ENCODE measurements at regions not wholly inside any gene's neighbourhood (a gene's known extent, or its start where the extent isn't known, plus 50 kb on each side); places are given as distances from the start of the nearest gene placed in this dataset.

DNA sequence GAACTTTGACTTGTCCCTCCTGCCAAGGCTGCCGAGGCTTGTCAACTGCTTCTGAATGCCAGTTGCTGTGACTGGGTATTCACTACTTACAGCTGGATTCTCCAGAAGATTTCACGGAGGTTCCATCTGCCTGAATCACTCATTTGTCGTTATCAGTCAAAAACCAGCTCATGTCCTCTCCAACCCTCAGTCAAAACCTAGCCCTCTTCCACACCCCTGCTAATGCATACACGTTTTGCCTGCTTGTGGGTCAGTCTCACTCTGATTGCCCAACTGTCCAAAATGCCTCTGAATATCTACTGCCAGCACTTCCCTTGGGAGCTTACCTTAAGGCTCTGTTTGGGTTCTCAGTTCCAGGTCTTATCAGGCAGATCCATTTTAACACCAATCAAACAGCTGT, 238.6 kb upstream of the TMEM161B start:
- H3K4me2 ChIP-seq (ENCODE audit: insufficient read depth in 1 of 2, low read depth in 2 of 2, low read length in 2 of 2) = no peak overlapping the region
- no peak overlapping the region for H2BK20ac ChIP-seq (ENCODE audit: low read length)
- 93% methylated on average over 4 of the region's 4 CpGs; no CpG with 5 or more reads in 1 of the 2 experiments for WGBS, 2 experiments (ENCODE audit: extremely low coverage in 1 of 2, insufficient coverage in 1 of 2, insufficient read length in 1 of 2, insufficient replicate concordance in 2 of 2, low coverage in 1 of 2, low lambda C conversion rate in 2 of 2, missing lambda C conversion rate in 1 of 2)
- no peak overlapping the region for H2AK5ac ChIP-seq (ENCODE audit: low read depth, low read length)
- H3K23me2 ChIP-seq (ENCODE audit: low read depth, low read length) = no peaks in the 10 kb centered on the region
- no peak overlapping the region for H3K4ac ChIP-seq (replicated peaks; ENCODE audit: insufficient read length, low read depth, low read length)
- no peak overlapping the region for H3K27ac ChIP-seq (ENCODE audit: low read depth, low read length)
- H3K18ac ChIP-seq (ENCODE audit: extremely low read depth, low read length) = no peak overlapping the region
- no peaks in the 10 kb centered on the region for H3K79me1 ChIP-seq (ENCODE audit: low read depth, low read length)
- no peaks in the 10 kb centered on the region for H3K36me3 ChIP-seq (ENCODE audit: control insufficient read depth in 2 of 4, insufficient read depth in 4 of 4, low read length in 3 of 4)
- H3K23ac ChIP-seq (ENCODE audit: insufficient read length) = no peak overlapping the region
- FAIRE-seq = no peak
- H2BK15ac ChIP-seq (ENCODE audit: low read length) = no peak overlapping the region
- H3K56ac ChIP-seq (replicated peaks; ENCODE audit: insufficient read length, low read depth, low read length) = no peak overlapping the region
- no peaks in the 10 kb centered on the region for H3K9me3 ChIP-seq (ENCODE audit: insufficient read depth in 2 of 2, low read depth in 1 of 2, low read length in 1 of 2)
- no peak overlapping the region for H2BK120ac ChIP-seq (replicated peaks; ENCODE audit: low read depth, low read length)
- no peak for DNase-seq (ENCODE audit: low read depth in 1 of 2, low spot score in 2 of 2)
- H3K4me3 ChIP-seq (ENCODE audit: extremely low read depth in 1 of 4, insufficient read depth in 2 of 4, low read depth in 3 of 4, low read length in 4 of 4) = no peak overlapping the region
- no peak overlapping the region for H4K91ac ChIP-seq (replicated peaks; ENCODE audit: insufficient read length, low read length)
- H2AFZ ChIP-seq (ENCODE audit: low read length) = no peak overlapping the region
- H3K4me1 ChIP-seq (replicated peaks in 1 of 4; ENCODE audit: control insufficient read depth in 3 of 4, insufficient read depth in 4 of 4, low read length in 3 of 4) = no peaks in the 10 kb centered on the region
- H2BK12ac ChIP-seq (ENCODE audit: low read depth, low read length) = no peak overlapping the region
- ChIA-PET POLR2A (ENCODE audit: partially characterized antibody) (no interaction called here), CTCF (ENCODE audit: partially characterized antibody) (interaction anchor here (1.4 to 1.9 kb wide), 3 partner anchors 9 to 95 kb away, joined by 3 to 5 read pairs (median 3); no protein-coding TSS in a partner anchor)
- no peaks in the 10 kb centered on the region for H3K27me3 ChIP-seq (replicated peaks in 1 of 4; ENCODE audit: control insufficient read depth in 3 of 4, extremely low read depth in 1 of 4, insufficient read depth in 3 of 4, low read length in 3 of 4)
- no peaks in the 10 kb centered on the region for H3K79me2 ChIP-seq (ENCODE audit: control insufficient read depth in 1 of 2, insufficient read depth in 2 of 2, low read length in 2 of 2)
- no peak overlapping the region for H4K8ac ChIP-seq (ENCODE audit: extremely low read depth, insufficient read depth, low read length)
- H4K5ac ChIP-seq (ENCODE audit: insufficient read length, low read depth, low read length) = no peak overlapping the region
- H3K9ac ChIP-seq (replicated peaks in 1 of 4; ENCODE audit: extremely low read depth in 1 of 4, low read depth in 3 of 4, low read length in 3 of 4) = no peak overlapping the region
- H4K20me1 ChIP-seq (replicated peaks in 1 of 2; ENCODE audit: control insufficient read depth in 1 of 2, insufficient read depth in 2 of 2, low read length in 2 of 2) = no peaks in the 10 kb centered on the region
- no peak overlapping the region for H2BK5ac ChIP-seq (ENCODE audit: low read depth, low read length)
- H3K14ac ChIP-seq (ENCODE audit: insufficient read length) = no peak overlapping the region
- TF ChIP-seq HDAC2 (IDR thresholded peaks at IDR 0.05; ENCODE audit: borderline replicate concordance in 1 of 2, low read depth in 2 of 2, low read length in 2 of 2) (no peak), GABPA (IDR thresholded peaks at IDR 0.05; ENCODE audit: borderline replicate concordance, insufficient read depth, low read length) (no peak), RXRA (IDR thresholded peaks at IDR 0.05; ENCODE audit: insufficient read depth, low read depth, low read length) (no peak), ASH2L (IDR thresholded peaks at IDR 0.05; ENCODE audit: low read length) (no peak), RFX5 (IDR thresholded peaks at IDR 0.05; ENCODE audit: borderline replicate concordance, low read depth, low read length) (no peak), EP300 (IDR thresholded peaks at IDR 0.05; ENCODE audit: borderline replicate concordance in 1 of 2, low read depth in 2 of 2, low read length in 2 of 2) (no peak), NRF1 (IDR thresholded peaks at IDR 0.05; ENCODE audit: low read depth, low read length) (no peak), BCL11A (IDR thresholded peaks at IDR 0.05; ENCODE audit: low read depth in 2 of 2, low read length in 2 of 2) (no peak), RBBP5 (IDR thresholded peaks at IDR 0.05; ENCODE audit: borderline replicate concordance, low read depth, low read length) (no peak)
- TF ChIP-seq, protein P1, sequence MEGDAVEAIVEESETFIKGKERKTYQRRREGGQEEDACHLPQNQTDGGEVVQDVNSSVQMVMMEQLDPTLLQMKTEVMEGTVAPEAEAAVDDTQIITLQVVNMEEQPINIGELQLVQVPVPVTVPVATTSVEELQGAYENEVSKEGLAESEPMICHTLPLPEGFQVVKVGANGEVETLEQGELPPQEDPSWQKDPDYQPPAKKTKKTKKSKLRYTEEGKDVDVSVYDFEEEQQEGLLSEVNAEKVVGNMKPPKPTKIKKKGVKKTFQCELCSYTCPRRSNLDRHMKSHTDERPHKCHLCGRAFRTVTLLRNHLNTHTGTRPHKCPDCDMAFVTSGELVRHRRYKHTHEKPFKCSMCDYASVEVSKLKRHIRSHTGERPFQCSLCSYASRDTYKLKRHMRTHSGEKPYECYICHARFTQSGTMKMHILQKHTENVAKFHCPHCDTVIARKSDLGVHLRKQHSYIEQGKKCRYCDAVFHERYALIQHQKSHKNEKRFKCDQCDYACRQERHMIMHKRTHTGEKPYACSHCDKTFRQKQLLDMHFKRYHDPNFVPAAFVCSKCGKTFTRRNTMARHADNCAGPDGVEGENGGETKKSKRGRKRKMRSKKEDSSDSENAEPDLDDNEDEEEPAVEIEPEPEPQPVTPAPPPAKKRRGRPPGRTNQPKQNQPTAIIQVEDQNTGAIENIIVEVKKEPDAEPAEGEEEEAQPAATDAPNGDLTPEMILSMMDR (IDR thresholded peaks at IDR 0.05; ENCODE audit: control extremely low read depth in 1 of 3, insufficient read depth in 1 of 3, low read depth in 1 of 3, low read length in 3 of 3) = no peak
